SU-DHL-6 (cell line): ENCODE measurements at regions not wholly inside any gene's neighbourhood (a gene's known extent, or its start where the extent isn't known, plus 50 kb on each side); places are given as distances from the start of the nearest gene placed in this dataset.

ENCODE experiments used
- H2AFZ ChIP-seq: fragments of 200-600 bp; sonication (generic); 2 replicates; pipeline ENCODE4 v1.6.1; 2014; ENCODE audit warnings: low read depth, mild to moderate bottlenecking, moderate library complexity, mixed read lengths, antibody characterized with exemption, low read length; ENCODE audit not compliant: severe bottlenecking
- H3F3A ChIP-seq: fragments of 200-600 bp; shearing (Covaris generic); 2 replicates; pipeline ENCODE4 v1.6.0; 2016; ENCODE audit warnings: antibody characterized with exemption, mild to moderate bottlenecking; ENCODE audit not compliant: insufficient read depth
- H3K27ac ChIP-seq: fragments of 200-600 bp; sonication (generic); 2 replicates; pipeline ENCODE4 v1.5.1; 2016; ENCODE audit warnings: low read depth, mild to moderate bottlenecking, low read length, moderate library complexity, mixed read lengths
- H3K27me3 ChIP-seq: fragments of 200-600 bp; sonication (generic), shearing (Covaris generic); 2 replicates; pipeline ENCODE4 v1.6.0; 2014; ENCODE audit warnings: mild to moderate bottlenecking, low read length
- H3K36me3 ChIP-seq: fragments of 200-600 bp; sonication (generic); 2 replicates; pipeline ENCODE4 v1.6.1; 2014; ENCODE audit warnings: mild to moderate bottlenecking, low read length, mixed read lengths
- H3K4me2 ChIP-seq: fragments of 300-600, 200-600 bp; shearing (Covaris generic), sonication (generic); 2 replicates; pipeline ENCODE4 v1.6.0; 2014; ENCODE audit warnings: low read length, low read depth, mild to moderate bottlenecking; ENCODE audit not compliant: poor library complexity, severe bottlenecking
- H3K4me3 ChIP-seq: fragments of 200-600 bp; sonication (generic); 2 replicates; pipeline ENCODE4 v1.5.1; 2014; ENCODE audit warnings: antibody characterized with exemption, low read length, mild to moderate bottlenecking, mixed read lengths; ENCODE audit not compliant: insufficient read depth, poor library complexity, severe bottlenecking
- H3K79me2 ChIP-seq: fragments of 200-600 bp; sonication (generic); 2 replicates; pipeline ENCODE4 v1.6.1; 2014; ENCODE audit warnings: mild to moderate bottlenecking, low read length, moderate library complexity; ENCODE audit not compliant: insufficient read depth
- H3K9ac ChIP-seq: fragments of 200-600 bp; sonication (generic); 2 replicates; pipeline ENCODE4 v1.7.0; 2014; ENCODE audit warnings: mild to moderate bottlenecking, low read length
- H3K9me2 ChIP-seq: fragments of 200-600 bp; sonication (generic); replicated peaks from 2 replicates; pipeline ENCODE4 v1.6.1; 2014; ENCODE audit warnings: low read length; ENCODE audit not compliant: insufficient read depth
- H3K9me3 ChIP-seq: fragments of 200-600 bp; sonication (generic); 2 replicates; pipeline ENCODE4 v1.6.1; 2014; ENCODE audit warnings: low read length, mixed read lengths; ENCODE audit not compliant: insufficient read depth
- H4K20me1 ChIP-seq: fragments of 200-600 bp; sonication (generic); 2 replicates; pipeline ENCODE4 v1.6.1; 2014; ENCODE audit warnings: low read depth, mild to moderate bottlenecking, antibody characterized with exemption, low read length, moderate library complexity, mixed read lengths
- CTCF ChIP-seq: fragments of 200-600 bp; sonication (generic); IDR thresholded peaks from one replicate; pipeline ENCODE4 v1.5.1; 2017; ENCODE audit warnings: antibody characterized with exemption, mild to moderate bottlenecking, low read length, moderate library complexity; ENCODE audit not compliant: insufficient read depth, poor library complexity, severe bottlenecking
- EZH2phosphoT487 ChIP-seq: fragments of 200-600 bp; sonication (generic), shearing (Covaris generic); conservative IDR thresholded peaks from 2 replicates; pipeline ENCODE4 v1.6.1; 2018; ENCODE audit warnings: mild to moderate bottlenecking, antibody characterized with exemption, low read length, moderate library complexity, mixed read lengths

GRCh38 chr12:46674800-46675199, 151.0 kb downstream of the SLC38A4 start:
- Histone ChIP-seq H3F3A (no peaks in the 10 kb centered on the region), H2AFZ (no peak overlapping the region), H3K9ac (no peak overlapping the region), H3K4me2 (no peak overlapping the region), H3K4me3 (no peak overlapping the region), H4K20me1 (no peaks in the 10 kb centered on the region), H3K9me3 (no peaks in the 10 kb centered on the region), H3K79me2 (no peaks in the 10 kb centered on the region), H3K27ac (no peak overlapping the region), H3K9me2 (no peaks in the 10 kb centered on the region), H3K27me3 (peaks cover 4% of the 10 kb centered on the region; the same call in 1 of the 2 replicates), H3K36me3 (no peaks in the 10 kb centered on the region)
- TF ChIP-seq EZH2phosphoT487 (no peak), CTCF (no peak)

- H3K9me2 ChIP-seq: no peaks in the 10 kb centered on the region
- no peak overlapping the region for H2AFZ ChIP-seq
- H3K36me3 ChIP-seq: no peaks in the 10 kb centered on the region
- no peaks in the 10 kb centered on the region for H3F3A ChIP-seq
- H3K4me2 ChIP-seq: no peak overlapping the region
- H3K79me2 ChIP-seq: no peaks in the 10 kb centered on the region
- TF ChIP-seq CTCF (no peak), EZH2phosphoT487 (no peak)
- H3K27me3 ChIP-seq: peaks cover 4% of the 10 kb centered on the region; the same call in 1 of the 2 replicates
- H3K9me3 ChIP-seq: no peaks in the 10 kb centered on the region
- no peaks in the 10 kb centered on the region for H4K20me1 ChIP-seq
- no peak overlapping the region for H3K4me3 ChIP-seq
- no peak overlapping the region for H3K27ac ChIP-seq
- H3K9ac ChIP-seq: no peak overlapping the region
Observed at GRCh38 chr12:46674129-46674528, 151.7 kb downstream of the SLC38A4 start.

- Histone ChIP-seq H3K9ac (no peak overlapping the region), H4K20me1 (no peaks in the 10 kb centered on the region), H3K79me2 (no peaks in the 10 kb centered on the region), H3F3A (no peaks in the 10 kb centered on the region), H3K4me3 (no peak overlapping the region), H3K36me3 (no peaks in the 10 kb centered on the region), H3K9me2 (no peaks in the 10 kb centered on the region), H2AFZ (no peak overlapping the region), H3K9me3 (no peaks in the 10 kb centered on the region), H3K4me2 (no peak overlapping the region), H3K27me3 (peaks cover 4% of the 10 kb centered on the region; the same call in 1 of the 2 replicates), H3K27ac (no peak overlapping the region)
- TF ChIP-seq CTCF: no peak
- no peak for TF ChIP-seq EZH2phosphoT487
Observed at GRCh38 chr12:46671102-46671501, 154.7 kb downstream of the SLC38A4 start.

GRCh38 chr12:46670636-46671035, 155.2 kb downstream of the SLC38A4 start:
- Histone ChIP-seq H3K79me2 (no peaks in the 10 kb centered on the region), H3F3A (no peaks in the 10 kb centered on the region), H3K36me3 (no peaks in the 10 kb centered on the region), H3K9me3 (no peaks in the 10 kb centered on the region), H3K4me2 (no peak overlapping the region), H4K20me1 (no peaks in the 10 kb centered on the region), H2AFZ (no peak overlapping the region), H3K27ac (no peak overlapping the region), H3K27me3 (peaks cover 4% of the 10 kb centered on the region; the same call in 1 of the 2 replicates), H3K9ac (no peak overlapping the region), H3K4me3 (no peak overlapping the region), H3K9me2 (no peaks in the 10 kb centered on the region)
- TF ChIP-seq CTCF (no peak), EZH2phosphoT487 (no peak)
